Mammary epithelial cell (primary cell): ENCODE measurements at regions not wholly inside any gene's neighbourhood (a gene's known extent, or its start where the extent isn't known, plus 50 kb on each side); places are given as distances from the start of the nearest gene placed in this dataset.

Source experiments
- EZH2 ChIP-seq: IDR thresholded peaks from 2 replicates; pipeline ENCODE4 v1.6.1; 2012; ENCODE audit warnings: low read length, inconsistent platforms, borderline replicate concordance
- TF ChIP-seq, protein P1 (sequence below), 2 donors: IDR thresholded peaks in 1 of 2; conservative IDR thresholded peaks in 1 of 2; 2 replicates each; pipeline ENCODE4 v1.5.1; 2011 to 2012; ENCODE audit warnings: inconsistent platforms in 2 of 2, low read length in 2 of 2, mild to moderate bottlenecking in 2 of 2, control low read depth in 1 of 2, low read depth in 1 of 2; ENCODE audit not compliant: insufficient read depth in 1 of 2; ENCODE audit errors: extremely low read depth in 1 of 2

DNA sequence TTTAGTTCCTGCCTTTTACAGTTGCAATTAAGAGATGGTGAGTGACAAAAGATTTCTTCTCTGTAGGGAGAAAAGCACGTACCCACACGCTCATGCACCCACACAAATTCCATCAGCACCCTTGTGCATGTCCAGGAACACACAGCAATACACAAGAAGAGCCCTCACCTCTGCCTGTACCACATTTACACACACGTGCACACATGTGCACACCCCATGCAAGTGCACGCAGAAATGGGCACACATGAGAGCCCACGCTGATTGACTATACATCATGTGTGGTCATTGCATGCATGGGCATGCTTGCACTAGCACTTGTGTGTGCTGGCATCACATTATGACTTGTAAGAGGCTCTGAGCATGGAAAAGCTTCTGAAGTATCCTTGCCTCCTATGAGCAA is 70.5 kb downstream of the SERPINA3 start:
- TF ChIP-seq, protein P1, sequence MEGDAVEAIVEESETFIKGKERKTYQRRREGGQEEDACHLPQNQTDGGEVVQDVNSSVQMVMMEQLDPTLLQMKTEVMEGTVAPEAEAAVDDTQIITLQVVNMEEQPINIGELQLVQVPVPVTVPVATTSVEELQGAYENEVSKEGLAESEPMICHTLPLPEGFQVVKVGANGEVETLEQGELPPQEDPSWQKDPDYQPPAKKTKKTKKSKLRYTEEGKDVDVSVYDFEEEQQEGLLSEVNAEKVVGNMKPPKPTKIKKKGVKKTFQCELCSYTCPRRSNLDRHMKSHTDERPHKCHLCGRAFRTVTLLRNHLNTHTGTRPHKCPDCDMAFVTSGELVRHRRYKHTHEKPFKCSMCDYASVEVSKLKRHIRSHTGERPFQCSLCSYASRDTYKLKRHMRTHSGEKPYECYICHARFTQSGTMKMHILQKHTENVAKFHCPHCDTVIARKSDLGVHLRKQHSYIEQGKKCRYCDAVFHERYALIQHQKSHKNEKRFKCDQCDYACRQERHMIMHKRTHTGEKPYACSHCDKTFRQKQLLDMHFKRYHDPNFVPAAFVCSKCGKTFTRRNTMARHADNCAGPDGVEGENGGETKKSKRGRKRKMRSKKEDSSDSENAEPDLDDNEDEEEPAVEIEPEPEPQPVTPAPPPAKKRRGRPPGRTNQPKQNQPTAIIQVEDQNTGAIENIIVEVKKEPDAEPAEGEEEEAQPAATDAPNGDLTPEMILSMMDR (conservative IDR thresholded peaks at IDR 0.05 in 1 of 2, IDR thresholded peaks at IDR 0.05 in 1 of 2; ENCODE audit: extremely low read depth in 1 of 2, insufficient read depth in 1 of 2, low read depth in 1 of 2, low read length in 2 of 2): no peak
- TF ChIP-seq EZH2: no peak
